Fibroblast of lung (primary cell): ENCODE measurements at regions not wholly inside any gene's neighbourhood (a gene's known extent, or its start where the extent isn't known, plus 50 kb on each side); places are given as distances from the start of the nearest gene placed in this dataset.

ENCODE experiments used
- EZH2 ChIP-seq: IDR thresholded peaks from 2 replicates; pipeline ENCODE4 v1.5.1; 2012; ENCODE audit warnings: low read length, control low read depth, mild to moderate bottlenecking; ENCODE audit errors: missing control alignments
- TF ChIP-seq, protein P1 (sequence below), 2 donors: IDR thresholded peaks in 1 of 2; conservative IDR thresholded peaks in 1 of 2; 1 replicate in 1 of 2; 2 replicates in 1 of 2; pipeline ENCODE4 v1.5.1; 2011 to 2012; ENCODE audit warnings: low read length in 2 of 2, control low read depth in 1 of 2, inconsistent platforms in 1 of 2, low read depth in 1 of 2, mild to moderate bottlenecking in 1 of 2

DNA sequence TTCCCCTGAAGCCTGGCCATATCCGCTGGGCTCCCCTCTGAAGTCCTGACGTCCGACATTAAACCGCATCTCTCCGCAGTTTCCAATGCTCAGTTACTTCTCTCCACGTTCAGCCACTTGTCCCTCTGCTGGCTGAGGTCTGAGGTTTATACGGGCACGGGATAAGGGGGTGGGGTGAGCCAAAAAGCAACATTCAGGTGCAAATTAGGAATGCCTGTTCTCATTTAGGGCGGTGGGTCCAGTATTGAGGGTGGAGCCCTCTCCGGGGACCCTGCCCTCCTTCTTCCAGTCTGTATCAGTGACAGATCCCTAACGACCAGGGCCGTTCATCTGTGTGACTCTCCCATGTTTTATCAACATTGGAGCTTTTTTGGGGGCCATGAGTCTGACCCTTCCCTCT lies 1454.4 kb downstream of the HACE1 start:
- TF ChIP-seq, protein P1, sequence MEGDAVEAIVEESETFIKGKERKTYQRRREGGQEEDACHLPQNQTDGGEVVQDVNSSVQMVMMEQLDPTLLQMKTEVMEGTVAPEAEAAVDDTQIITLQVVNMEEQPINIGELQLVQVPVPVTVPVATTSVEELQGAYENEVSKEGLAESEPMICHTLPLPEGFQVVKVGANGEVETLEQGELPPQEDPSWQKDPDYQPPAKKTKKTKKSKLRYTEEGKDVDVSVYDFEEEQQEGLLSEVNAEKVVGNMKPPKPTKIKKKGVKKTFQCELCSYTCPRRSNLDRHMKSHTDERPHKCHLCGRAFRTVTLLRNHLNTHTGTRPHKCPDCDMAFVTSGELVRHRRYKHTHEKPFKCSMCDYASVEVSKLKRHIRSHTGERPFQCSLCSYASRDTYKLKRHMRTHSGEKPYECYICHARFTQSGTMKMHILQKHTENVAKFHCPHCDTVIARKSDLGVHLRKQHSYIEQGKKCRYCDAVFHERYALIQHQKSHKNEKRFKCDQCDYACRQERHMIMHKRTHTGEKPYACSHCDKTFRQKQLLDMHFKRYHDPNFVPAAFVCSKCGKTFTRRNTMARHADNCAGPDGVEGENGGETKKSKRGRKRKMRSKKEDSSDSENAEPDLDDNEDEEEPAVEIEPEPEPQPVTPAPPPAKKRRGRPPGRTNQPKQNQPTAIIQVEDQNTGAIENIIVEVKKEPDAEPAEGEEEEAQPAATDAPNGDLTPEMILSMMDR (conservative IDR thresholded peaks at IDR 0.05 in 1 of 2, IDR thresholded peaks at IDR 0.05 in 1 of 2; ENCODE audit: low read depth in 1 of 2, low read length in 2 of 2): no peak
- no peak for TF ChIP-seq EZH2
